SK-N-DZ (cell line): ENCODE measurements at regions not wholly inside any gene's neighbourhood (a gene's known extent, or its start where the extent isn't known, plus 50 kb on each side); places are given as distances from the start of the nearest gene placed in this dataset.

Experiments used
- DNase-seq: peaks from one replicate; pipeline ENCODE4 v3.0.0-alpha.2; 2015; ENCODE audit warnings: low spot score

DNA sequence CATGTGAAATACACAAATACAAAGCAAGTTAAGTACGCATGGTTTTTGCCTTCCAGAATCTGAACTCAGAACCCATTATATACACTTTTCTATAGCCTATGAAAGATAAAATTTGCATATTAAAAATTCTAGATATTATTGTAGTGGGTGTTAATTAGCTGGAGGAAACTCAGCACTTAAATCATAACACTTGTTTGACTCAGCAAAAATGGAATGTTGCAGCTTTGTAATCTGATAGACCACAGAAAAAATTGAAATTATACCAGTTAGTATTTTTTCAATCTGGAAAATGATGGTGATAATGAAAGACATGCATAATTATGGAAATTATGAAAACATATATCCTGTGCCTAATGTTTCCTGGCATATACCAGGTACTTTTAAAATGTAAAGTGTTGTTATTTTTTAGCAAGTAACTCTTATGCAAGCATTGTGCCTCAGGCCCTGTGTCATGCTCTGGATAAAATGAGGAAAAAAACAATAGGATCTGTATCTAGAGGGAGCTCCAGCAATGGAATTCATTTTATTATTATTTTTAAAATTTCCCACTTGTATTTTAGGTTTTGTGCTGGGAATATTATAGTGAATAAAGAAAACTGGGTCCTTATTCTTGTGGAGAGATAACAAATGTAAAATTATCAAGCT is 490.4 kb upstream of the SEMA3A start:
- DNase-seq, result no peak

DNA sequence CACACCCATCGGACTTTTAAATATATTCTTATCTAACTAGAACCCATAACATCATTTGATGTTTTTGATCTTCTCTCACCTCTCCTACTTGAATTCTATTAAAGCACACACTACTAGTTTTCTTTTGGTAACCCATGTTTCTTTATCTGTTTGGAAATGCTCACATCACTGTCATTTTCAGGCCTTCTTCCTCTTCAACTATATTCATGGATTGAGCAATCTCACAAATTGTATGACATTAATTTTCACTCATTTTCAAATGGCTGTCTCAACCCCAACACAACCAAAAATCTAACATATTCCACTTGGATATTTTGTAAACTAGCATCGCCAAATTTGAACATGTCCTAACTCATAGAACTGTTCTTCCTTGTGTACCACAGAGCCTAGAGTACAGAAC is 488.0 kb upstream of the SEMA3A start:
- DNase-seq, result no peak

- no peak for DNase-seq
Measured at GRCh38 chr7:84678841-84679240, 484.3 kb upstream of the SEMA3A start.

DNA sequence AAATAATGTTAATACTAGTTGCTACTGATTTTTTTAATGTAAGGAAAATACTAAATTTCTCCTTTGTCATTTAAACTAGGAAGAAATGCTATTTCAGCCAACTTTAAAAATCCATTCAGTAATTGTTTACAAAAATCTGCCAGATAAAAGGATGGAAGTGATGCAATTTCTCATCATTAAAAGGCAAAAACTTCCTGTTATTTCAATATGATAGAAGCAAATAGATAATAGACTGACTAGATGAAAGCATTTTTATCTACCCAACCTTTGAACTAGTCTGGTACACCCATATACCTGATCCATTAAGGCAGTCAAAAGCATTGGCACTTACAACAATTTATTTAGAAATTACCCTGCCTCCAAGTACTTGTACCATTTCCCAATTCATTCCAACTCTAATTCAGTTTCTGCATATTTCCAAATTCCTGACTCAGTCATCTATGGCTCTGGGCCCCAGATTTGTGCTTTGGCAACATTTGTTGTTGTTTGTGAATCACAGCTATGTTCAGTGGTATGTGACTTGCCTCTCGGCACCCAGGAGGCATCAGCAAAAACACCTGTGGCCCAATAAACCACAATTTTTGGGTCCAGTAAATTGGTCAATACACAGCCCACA is 482.6 kb upstream of the SEMA3A start:
- DNase-seq, result no peak

DNA sequence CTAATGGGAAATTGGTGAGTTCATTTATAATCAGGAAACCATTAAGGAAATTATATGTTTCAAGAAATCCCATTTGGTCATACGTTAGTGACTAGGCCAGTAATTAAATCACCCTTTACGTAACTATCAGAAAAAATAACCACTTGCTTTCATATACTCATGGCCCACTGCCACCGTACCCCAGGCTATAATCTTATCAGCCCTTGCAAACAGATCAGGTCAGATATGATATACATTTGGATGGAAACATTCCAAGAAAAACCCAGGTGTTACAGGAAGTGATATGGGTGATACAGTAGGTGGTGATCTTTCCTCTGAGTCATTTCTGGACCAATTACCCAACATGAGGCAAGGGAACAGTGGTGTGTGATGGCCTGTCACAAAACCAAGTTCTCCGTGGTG is 481.0 kb upstream of the SEMA3A start:
- no peak for DNase-seq

DNA sequence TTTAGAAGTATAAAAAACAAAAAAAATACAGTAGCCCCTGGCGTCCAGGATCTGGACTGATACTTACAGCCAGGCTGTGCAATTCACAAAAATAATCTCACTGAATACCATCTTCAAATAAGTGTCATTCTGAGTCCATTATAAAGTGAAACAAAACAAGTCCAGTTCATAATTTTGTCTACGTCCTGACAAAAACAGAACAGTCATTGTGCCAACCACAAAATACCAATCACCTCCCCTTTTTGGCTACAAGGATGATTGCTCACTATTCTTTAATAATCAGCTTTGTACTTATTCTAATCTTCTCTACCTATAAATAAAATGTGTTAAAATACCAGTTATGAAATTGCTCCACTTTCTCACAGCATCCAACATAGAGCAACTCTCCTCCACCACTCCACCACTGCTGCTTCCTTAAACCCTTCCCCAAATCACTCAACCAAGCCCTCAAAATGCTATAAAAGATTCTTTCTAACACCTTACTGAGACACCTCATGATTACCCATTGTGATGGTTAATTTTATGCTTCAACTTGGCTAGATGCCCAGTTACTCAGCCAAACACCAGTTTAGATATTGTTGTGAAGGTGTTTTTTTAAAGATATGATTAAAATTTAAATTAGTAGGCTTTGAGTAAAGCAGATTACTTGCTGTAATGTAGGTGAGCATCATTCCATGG is 479.8 kb upstream of the SEMA3A start:
- DNase-seq, result no peak

- no peak for DNase-seq
Measured at GRCh38 chr7:84669177-84669732, 474.7 kb upstream of the SEMA3A start.

DNA sequence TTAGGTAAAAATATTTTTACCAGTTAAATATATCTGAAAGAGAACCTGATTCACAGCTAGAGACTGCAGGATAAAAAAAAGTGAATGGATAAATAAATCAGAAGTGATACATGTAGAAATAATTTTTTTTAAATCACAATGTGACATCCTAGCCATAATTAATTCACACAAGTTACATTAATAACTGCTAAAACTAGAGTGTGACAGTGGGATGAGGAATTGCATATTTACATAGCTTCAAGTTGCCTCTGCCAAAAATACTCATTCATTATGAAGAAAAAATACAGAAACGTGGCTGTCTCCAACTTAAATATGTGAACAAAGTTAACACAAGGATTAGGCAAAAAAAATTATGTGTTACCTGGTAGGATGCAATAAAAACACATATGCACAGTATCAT is 473.5 kb upstream of the SEMA3A start:
- no peak for DNase-seq

- no peak for DNase-seq
Measured at GRCh38 chr7:84666651-84667050, 472.1 kb upstream of the SEMA3A start.

DNA sequence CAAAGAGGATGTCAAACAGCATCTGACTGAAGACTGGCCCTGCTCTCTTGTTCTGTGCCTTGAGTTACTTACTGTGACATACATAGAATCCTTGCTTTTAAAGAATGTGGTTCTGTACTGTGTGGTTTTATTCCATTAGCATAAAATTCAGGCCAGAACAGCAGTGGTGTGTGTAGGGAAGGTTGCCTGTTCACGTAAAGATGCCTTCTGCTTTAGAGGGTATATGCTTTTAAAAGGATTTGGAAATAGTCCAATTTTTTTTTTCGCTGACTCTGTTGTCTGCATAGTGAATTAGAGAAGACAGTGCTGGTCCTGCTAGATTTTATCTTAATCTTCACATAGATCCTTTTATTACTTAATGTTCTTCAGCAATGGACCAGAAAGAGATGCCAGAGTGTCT is 470.8 kb upstream of the SEMA3A start:
- DNase-seq, result peak; percentile 97

GRCh38 chr7:84664626-84665025 is 470.0 kb upstream of the SEMA3A start:
- peak; percentile 24 for DNase-seq

GRCh38 chr7:84663224-84663623 is 468.6 kb upstream of the SEMA3A start:
- no peak for DNase-seq

- DNase-seq, result peak; percentile 46
Measured at GRCh38 chr7:84658286-84658685, 463.7 kb upstream of the SEMA3A start.

DNA sequence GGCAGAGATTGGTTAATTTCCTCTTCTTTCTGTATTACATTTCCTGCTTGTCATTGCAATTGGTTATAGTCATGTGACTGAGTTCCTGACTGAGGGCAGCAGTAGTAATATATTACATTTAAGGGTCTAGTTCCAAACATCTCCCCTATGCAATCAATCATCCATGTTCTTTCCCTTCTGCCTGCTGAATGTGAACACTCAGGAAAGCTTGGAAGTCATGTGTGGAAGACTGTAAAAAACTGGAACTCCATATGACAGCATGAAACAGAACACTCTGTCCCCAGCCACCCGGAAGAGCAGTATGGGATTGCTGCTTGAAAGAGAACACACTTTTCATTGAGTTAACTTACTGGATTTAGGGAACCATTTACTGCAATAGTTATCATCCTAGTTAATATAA is 459.7 kb upstream of the SEMA3A start:
- peak; percentile 57 for DNase-seq

DNA sequence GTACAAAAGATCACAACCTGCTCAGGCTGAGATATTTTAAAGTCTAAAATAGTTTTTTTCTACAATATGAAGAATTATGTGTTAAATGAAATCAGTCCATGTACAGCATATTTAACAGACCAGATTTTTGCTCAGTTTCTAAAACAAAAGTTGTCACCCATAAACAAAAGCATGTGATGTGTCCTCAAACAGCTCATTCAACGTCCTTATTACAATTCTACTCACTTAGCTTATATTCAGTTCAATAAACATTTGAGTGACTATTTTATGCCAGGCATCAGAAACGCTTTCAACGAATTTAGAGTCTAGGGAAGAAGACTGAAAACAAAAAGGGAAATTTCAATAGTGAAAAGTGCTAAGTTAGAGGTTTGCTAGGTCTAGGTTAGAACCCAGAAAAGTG is 457.3 kb upstream of the SEMA3A start:
- no peak for DNase-seq

- DNase-seq, result no peak
Measured at GRCh38 chr7:84647797-84648757, 453.5 kb upstream of the SEMA3A start.

GRCh38 chr7:84642611-84643010 is 448.0 kb upstream of the SEMA3A start:
- DNase-seq, result peak; percentile 31

GRCh38 chr7:84640637-84641036 is 446.0 kb upstream of the SEMA3A start:
- DNase-seq, result no peak

DNA sequence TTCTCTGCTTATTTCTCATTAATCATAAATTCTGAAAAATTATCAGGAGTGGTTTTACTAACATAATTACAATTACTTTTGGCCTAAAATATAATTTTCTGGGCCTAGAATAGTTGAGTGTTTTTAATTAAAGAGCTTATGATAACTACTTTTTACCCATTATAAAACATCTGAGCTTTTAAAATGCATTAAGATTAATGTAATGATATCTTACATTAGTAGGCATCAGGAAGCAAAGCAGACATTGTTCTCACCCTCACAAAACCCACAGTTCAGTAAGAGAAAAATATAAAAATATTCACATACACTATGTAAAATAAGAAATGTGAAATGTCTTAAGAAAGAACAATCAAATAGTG is 443.7 kb upstream of the SEMA3A start:
- DNase-seq, result no peak

- no peak for DNase-seq
Measured at GRCh38 chr7:84637568-84638338, 443.2 kb upstream of the SEMA3A start.

DNA sequence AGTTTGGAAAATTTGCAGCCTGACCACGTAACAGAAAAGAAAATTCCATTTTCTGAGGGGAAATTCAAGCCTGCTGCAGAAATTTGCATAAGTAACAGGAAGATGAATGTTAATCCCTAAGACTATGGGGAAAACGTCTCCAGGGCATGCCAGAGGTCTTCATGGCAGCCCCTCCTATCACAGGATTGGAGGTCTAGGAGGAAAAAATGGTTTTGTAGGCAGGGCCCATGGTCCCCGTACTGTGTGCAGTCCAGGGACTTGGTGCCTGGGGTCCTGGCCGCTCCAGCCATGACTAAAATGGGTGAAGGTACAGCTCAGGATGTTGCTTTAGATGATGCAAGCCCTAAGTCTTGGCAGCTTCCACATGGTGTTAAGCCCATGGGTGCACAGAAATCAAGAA is 437.3 kb upstream of the SEMA3A start:
- DNase-seq, result no peak
